LNCAP (cell line): ENCODE measurements at regions not wholly inside any gene's neighbourhood (a gene's known extent, or its start where the extent isn't known, plus 50 kb on each side); places are given as distances from the start of the nearest gene placed in this dataset.

Experiments used
- CTCF ChIP-seq: fragments of 450-650 bp; IDR thresholded peaks from 2 replicates; pipeline ENCODE4 v1.5.1; 2017; ENCODE audit warnings: mild to moderate bottlenecking

DNA sequence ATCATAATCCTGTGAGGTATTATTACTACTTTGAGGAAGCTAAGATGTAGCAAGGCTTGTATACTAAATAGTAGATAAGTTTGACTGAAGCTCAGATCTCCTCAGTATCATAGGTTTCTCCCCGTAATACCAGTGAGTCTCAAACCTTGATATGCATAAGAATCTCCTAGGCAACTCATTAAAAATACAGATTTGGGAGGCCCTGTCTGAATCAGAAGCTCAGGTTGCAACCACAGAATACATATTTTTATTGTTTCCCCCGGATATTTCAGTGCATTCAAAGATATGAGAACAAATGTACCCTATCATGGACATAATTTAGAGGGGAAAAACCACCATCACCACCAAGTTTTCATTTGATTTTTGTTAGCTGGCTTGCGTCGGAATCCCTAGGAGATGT lies 242.1 kb upstream of the C2CD4B start:
- TF ChIP-seq CTCF, result no peak

DNA sequence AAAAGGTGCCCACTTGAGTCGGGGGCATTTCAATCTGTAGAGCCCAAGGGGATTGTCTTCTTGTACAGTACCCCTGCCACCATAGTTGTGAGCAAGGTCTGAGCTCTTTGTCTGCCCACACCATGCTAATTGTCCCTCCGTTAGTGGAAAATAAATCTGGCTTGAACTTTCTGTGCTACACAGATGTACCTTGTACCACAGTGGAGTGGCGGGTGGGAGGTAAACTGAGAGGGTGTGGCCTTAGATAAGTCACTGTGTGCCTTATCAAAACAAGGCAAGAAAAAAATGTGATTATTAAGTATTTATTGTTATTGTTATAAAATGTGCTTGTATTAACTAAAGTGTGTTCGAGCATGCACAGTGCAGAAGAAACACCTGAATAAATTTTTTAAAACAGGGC lies 242.9 kb upstream of the C2CD4B start:
- TF ChIP-seq CTCF, result no peak

- TF ChIP-seq CTCF, result no peak
Observed at GRCh38 chr15:62409466-62409865, 244.4 kb upstream of the C2CD4B start.

DNA sequence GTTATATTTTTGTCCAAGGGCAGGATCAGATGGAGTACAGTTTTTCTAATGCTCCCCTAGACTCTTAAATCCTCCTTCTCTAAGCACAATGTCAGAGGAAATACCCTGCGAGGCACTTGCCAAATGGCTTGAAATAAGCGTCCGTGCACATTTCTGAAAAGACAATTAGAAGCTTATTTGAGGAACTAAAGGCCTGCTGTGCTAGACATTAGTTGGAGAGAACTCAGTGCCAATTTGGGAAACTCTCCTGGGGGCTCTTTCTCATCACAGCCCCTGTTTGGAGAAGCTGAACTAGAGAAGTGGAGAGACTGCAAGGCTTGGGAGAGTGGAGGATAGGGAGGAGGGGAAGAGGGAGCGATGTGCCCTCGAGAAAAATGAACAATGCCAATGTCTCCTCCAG lies 247.6 kb upstream of the C2CD4B start:
- no peak for TF ChIP-seq CTCF

DNA sequence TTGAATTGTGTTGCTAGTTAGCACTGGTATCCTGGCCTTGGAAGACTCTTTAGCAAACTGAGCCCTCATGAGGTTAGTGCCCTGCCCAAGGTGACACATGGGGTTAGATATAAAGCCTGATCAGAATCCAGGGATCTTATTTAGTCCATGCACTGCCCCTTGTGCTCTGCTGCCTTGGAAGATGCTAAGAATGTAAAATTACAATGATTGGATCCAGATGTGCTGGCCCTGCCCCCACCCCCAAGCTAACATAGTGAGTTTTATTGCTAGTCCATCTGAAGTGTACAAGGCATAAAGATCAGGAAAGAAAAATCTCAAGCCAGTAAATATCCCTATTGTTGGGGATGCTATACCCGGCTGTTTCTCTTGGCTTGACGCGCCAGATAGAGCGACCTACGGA lies 248.1 kb upstream of the C2CD4B start:
- TF ChIP-seq CTCF, result no peak

DNA sequence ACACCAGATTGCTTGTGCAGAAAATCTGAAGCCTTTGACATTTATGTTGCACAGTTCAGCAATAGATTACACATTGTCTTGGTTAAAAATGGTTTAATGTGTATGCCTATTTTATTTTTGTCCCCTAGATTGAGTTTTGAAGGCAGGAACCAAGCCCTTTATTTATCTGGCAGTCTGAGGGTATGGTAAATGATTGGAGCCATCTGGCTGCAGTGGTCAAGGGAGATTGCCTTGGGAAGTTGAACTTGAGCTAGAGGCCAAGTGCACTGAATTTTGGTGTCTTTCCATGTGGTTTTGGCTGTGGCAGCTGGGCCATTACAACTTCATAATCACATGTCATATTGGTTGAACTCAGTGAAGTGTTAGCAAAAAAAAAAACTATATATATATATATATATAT lies 248.7 kb upstream of the C2CD4B start:
- no peak for TF ChIP-seq CTCF

- TF ChIP-seq CTCF, result no peak
Observed at GRCh38 chr15:62415498-62415897, 250.4 kb upstream of the C2CD4B start.

DNA sequence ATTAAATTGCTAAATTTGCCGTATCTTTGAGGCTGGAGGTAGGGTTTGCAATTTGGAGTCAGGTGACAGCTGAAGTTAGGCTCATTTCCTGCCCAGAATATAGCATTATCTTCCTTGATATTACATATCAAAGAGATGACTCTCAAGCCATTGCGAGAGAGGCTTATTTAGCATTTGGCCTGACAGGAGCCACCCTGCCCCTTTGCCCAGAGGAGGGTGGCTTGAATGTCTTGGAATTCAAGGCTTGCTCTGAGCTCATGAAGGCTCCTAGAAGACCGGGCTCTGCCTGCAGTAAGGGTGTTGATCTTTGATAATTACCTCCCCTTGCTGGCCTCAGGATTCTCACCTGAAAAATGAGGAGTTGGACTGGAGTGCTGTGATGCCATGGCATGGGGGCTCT lies 251.4 kb upstream of the C2CD4B start:
- no peak for TF ChIP-seq CTCF
